ENCODE measurements at regions not wholly inside any gene's neighbourhood (a gene's known extent, or its start where the extent isn't known, plus 50 kb on each side); places are given as distances from the start of the nearest gene placed in this dataset.

DNA sequence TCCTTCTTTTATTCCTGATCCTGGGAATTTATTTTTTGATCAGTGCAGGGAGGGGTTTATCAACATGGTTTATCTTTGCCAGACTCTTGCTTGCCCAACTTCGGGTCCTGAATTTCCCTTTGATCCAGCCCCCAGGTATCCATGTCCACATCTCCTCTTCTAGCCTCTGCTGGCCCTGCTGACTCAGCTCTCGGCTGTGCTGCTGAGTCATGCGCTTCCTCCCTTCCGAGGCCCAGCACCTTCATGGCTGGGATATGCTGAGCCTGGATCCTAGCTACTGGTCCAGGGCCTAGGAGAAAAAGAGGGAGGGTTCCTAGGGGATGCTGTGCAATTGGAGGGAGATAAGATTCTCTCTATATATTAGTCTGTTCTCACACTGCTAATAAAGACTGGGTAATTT lies 380.7 kb upstream of the SHH start:
- Mint-ChIP-seq H3K27me3 (ENCODE audit: insufficient read depth, low read depth, poor library complexity) (peaks cover 3% of the 10 kb centered on the region), H3K4me1 (no peaks in the 10 kb centered on the region; the same call in 2 of the 3 replicates), H3K9me3 (peaks cover 2% of the 10 kb centered on the region; the same call in 2 of the 3 replicates), H3K27ac (no peak overlapping the region), H3K36me3 (ENCODE audit: low read depth) (no peaks in the 10 kb centered on the region; the same call in 2 of the 3 replicates), H3K4me3 (no peak overlapping the region)
- H3K9me2 ChIP-seq (ENCODE audit: insufficient read depth) = no peaks in the 10 kb centered on the region
- no peak overlapping the region for H3K4me2 ChIP-seq
- no peak overlapping the region for H2AFZ ChIP-seq
- H3K4me1 ChIP-seq (ENCODE audit: insufficient read depth) = no peaks in the 10 kb centered on the region
- no peaks in the 10 kb centered on the region for H4K20me1 ChIP-seq (replicated peaks; ENCODE audit: insufficient read depth)
- peaks cover 3% of the 10 kb centered on the region; the same call in 1 of the 2 replicates for H3K36me3 ChIP-seq (ENCODE audit: insufficient read depth)
- H3K27ac ChIP-seq (ENCODE audit: low read depth) = no peak overlapping the region
- DNase-seq (ENCODE audit: low spot score) (no peak), ATAC-seq (no peak)
- H3K4me3 ChIP-seq = no peak overlapping the region
- H3K27me3 ChIP-seq (ENCODE audit: insufficient read depth) = no peaks in the 10 kb centered on the region
- H3F3A ChIP-seq (replicated peaks; ENCODE audit: low read depth) = no peaks in the 10 kb centered on the region
- H3K79me2 ChIP-seq (replicated peaks; ENCODE audit: insufficient read depth) = no peaks in the 10 kb centered on the region
- TF ChIP-seq JUNB (IDR thresholded peaks at IDR 0.05; ENCODE audit: unreplicated experiment) (no peak), POLR2AphosphoS5 (IDR thresholded peaks at IDR 0.05; ENCODE audit: low read depth) (no peak), ZNF331 (CRISPR knock-in tag; IDR thresholded peaks at IDR 0.05; ENCODE audit: low read depth) (no peak), EZH2phosphoT487 (IDR thresholded peaks at IDR 0.05; ENCODE audit: unreplicated experiment) (no peak), ZNF114 (CRISPR knock-in tag; IDR thresholded peaks at IDR 0.05) (no peak), NANOG (IDR thresholded peaks at IDR 0.05; ENCODE audit: borderline replicate concordance) (no peak)
- TF ChIP-seq, protein P1, sequence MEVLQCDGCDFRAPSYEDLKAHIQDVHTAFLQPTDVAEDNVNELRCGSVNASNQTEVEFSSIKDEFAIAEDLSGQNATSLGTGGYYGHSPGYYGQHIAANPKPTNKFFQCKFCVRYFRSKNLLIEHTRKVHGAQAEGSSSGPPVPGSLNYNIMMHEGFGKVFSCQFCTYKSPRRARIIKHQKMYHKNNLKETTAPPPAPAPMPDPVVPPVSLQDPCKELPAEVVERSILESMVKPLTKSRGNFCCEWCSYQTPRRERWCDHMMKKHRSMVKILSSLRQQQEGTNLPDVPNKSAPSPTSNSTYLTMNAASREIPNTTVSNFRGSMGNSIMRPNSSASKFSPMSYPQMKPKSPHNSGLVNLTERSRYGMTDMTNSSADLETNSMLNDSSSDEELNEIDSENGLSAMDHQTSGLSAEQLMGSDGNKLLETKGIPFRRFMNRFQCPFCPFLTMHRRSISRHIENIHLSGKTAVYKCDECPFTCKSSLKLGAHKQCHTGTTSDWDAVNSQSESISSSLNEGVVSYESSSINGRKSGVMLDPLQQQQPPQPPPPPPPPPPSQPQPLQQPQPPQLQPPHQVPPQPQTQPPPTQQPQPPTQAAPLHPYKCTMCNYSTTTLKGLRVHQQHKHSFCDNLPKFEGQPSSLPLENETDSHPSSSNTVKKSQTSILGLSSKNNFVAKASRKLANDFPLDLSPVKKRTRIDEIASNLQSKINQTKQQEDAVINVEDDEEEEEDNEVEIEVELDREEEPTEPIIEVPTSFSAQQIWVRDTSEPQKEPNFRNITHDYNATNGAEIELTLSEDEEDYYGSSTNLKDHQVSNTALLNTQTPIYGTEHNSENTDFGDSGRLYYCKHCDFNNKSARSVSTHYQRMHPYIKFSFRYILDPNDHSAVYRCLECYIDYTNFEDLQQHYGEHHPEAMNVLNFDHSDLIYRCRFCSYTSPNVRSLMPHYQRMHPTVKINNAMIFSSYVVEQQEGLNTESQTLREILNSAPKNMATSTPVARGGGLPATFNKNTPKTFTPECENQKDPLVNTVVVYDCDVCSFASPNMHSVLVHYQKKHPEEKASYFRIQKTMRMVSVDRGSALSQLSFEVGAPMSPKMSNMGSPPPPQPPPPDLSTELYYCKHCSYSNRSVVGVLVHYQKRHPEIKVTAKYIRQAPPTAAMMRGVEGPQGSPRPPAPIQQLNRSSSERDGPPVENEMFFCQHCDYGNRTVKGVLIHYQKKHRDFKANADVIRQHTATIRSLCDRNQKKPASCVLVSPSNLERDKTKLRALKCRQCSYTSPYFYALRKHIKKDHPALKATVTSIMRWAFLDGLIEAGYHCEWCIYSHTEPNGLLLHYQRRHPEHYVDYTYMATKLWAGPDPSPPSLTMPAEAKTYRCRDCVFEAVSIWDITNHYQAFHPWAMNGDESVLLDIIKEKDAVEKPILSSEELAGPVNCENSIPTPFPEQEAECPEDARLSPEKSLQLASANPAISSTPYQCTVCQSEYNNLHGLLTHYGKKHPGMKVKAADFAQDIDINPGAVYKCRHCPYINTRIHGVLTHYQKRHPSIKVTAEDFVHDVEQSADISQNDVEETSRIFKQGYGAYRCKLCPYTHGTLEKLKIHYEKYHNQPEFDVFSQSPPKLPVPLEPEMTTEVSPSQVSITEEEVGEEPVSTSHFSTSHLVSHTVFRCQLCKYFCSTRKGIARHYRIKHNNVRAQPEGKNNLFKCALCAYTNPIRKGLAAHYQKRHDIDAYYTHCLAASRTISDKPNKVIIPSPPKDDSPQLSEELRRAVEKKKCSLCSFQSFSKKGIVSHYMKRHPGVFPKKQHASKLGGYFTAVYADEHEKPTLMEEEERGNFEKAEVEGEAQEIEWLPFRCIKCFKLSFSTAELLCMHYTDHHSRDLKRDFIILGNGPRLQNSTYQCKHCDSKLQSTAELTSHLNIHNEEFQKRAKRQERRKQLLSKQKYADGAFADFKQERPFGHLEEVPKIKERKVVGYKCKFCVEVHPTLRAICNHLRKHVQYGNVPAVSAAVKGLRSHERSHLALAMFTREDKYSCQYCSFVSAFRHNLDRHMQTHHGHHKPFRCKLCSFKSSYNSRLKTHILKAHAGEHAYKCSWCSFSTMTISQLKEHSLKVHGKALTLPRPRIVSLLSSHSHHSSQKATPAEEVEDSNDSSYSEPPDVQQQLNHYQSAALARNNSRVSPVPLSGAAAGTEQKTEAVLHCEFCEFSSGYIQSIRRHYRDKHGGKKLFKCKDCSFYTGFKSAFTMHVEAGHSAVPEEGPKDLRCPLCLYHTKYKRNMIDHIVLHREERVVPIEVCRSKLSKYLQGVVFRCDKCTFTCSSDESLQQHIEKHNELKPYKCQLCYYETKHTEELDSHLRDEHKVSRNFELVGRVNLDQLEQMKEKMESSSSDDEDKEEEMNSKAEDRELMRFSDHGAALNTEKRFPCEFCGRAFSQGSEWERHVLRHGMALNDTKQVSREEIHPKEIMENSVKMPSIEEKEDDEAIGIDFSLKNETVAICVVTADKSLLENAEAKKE (CRISPR knock-in tag; IDR thresholded peaks at IDR 0.05) = no peak
- TF ChIP-seq, protein P2, sequence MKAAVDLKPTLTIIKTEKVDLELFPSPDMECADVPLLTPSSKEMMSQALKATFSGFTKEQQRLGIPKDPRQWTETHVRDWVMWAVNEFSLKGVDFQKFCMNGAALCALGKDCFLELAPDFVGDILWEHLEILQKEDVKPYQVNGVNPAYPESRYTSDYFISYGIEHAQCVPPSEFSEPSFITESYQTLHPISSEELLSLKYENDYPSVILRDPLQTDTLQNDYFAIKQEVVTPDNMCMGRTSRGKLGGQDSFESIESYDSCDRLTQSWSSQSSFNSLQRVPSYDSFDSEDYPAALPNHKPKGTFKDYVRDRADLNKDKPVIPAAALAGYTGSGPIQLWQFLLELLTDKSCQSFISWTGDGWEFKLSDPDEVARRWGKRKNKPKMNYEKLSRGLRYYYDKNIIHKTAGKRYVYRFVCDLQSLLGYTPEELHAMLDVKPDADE (IDR thresholded peaks at IDR 0.05) = no peak
- TF ChIP-seq, protein P3, sequence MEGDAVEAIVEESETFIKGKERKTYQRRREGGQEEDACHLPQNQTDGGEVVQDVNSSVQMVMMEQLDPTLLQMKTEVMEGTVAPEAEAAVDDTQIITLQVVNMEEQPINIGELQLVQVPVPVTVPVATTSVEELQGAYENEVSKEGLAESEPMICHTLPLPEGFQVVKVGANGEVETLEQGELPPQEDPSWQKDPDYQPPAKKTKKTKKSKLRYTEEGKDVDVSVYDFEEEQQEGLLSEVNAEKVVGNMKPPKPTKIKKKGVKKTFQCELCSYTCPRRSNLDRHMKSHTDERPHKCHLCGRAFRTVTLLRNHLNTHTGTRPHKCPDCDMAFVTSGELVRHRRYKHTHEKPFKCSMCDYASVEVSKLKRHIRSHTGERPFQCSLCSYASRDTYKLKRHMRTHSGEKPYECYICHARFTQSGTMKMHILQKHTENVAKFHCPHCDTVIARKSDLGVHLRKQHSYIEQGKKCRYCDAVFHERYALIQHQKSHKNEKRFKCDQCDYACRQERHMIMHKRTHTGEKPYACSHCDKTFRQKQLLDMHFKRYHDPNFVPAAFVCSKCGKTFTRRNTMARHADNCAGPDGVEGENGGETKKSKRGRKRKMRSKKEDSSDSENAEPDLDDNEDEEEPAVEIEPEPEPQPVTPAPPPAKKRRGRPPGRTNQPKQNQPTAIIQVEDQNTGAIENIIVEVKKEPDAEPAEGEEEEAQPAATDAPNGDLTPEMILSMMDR (conservative IDR thresholded peaks at IDR 0.05; ENCODE audit: low read depth in 2 of 2) = no peak

All from GM23338 (cell line).